GM10248 (cell line): ENCODE measurements at regions not wholly inside any gene's neighbourhood (a gene's known extent, or its start where the extent isn't known, plus 50 kb on each side); places are given as distances from the start of the nearest gene placed in this dataset.

Experiments used
- CTCF ChIA-PET: fragments of 300-600 bp; sonication (Branson Sonifier 250); formaldehyde crosslinking; extraction: SDS; loops from one replicate; lab custom pipeline; 2021; ENCODE audit warnings: antibody characterized with exemption; lab: Yijun Ruan, JAX
- POLR2A ChIA-PET: fragments of 350-650 bp; sonication (Branson Sonifier 250); formaldehyde crosslinking; extraction: SDS; loops from one replicate; lab custom pipeline; 2020; ENCODE audit warnings: antibody characterized with exemption; lab: Yijun Ruan, JAX
- DNase-seq: peaks from one replicate; pipeline ENCODE4 v3.0.0; 2012; ENCODE audit errors: extremely low spot score
- TF ChIP-seq, protein P1 (sequence below): IDR thresholded peaks from 2 replicates; pipeline ENCODE4 v1.5.1; 2012; ENCODE audit warnings: mild to moderate bottlenecking, low read depth; ENCODE audit errors: extremely low read depth, missing control alignments, control extremely low read depth

DNA sequence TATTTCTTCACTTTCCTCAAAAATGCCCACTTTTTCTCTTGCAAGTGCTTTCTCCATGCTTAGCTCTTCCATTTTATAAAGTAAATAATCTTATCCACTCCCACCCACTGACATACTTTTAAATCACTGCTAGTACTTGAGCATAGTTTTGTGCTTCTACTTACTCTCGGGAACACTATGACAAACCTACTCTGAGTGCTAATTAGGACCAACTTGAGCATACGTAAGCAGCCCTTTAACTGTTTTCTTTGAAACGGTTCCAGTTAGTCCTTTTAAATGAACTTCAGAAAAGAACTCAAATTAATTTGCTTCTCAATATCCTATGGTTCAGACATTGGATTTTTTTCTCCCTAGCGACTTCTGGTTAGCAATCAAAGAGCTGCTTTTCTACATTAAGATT is 280.0 kb upstream of the SOX2 start:
- ChIA-PET CTCF (interaction anchor here (0.7 to 2.1 kb wide), 2 partner anchors 9 to 12 kb away, joined by 3 to 6 read pairs; no protein-coding TSS in a partner anchor), POLR2A (no interaction called here)
- TF ChIP-seq, protein P1, sequence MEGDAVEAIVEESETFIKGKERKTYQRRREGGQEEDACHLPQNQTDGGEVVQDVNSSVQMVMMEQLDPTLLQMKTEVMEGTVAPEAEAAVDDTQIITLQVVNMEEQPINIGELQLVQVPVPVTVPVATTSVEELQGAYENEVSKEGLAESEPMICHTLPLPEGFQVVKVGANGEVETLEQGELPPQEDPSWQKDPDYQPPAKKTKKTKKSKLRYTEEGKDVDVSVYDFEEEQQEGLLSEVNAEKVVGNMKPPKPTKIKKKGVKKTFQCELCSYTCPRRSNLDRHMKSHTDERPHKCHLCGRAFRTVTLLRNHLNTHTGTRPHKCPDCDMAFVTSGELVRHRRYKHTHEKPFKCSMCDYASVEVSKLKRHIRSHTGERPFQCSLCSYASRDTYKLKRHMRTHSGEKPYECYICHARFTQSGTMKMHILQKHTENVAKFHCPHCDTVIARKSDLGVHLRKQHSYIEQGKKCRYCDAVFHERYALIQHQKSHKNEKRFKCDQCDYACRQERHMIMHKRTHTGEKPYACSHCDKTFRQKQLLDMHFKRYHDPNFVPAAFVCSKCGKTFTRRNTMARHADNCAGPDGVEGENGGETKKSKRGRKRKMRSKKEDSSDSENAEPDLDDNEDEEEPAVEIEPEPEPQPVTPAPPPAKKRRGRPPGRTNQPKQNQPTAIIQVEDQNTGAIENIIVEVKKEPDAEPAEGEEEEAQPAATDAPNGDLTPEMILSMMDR = no peak
- no peak for DNase-seq

- TF ChIP-seq, protein P1 = no peak
- CTCF ChIA-PET = interaction anchor here (0.9 kb wide), 1 partner anchor 12 kb away, joined by 3 read pairs; no protein-coding TSS in a partner anchor
- no peak for DNase-seq
- POLR2A ChIA-PET = no interaction called here
Observed at GRCh38 chr3:181425074-181425473, 286.7 kb upstream of the SOX2 start.

DNA sequence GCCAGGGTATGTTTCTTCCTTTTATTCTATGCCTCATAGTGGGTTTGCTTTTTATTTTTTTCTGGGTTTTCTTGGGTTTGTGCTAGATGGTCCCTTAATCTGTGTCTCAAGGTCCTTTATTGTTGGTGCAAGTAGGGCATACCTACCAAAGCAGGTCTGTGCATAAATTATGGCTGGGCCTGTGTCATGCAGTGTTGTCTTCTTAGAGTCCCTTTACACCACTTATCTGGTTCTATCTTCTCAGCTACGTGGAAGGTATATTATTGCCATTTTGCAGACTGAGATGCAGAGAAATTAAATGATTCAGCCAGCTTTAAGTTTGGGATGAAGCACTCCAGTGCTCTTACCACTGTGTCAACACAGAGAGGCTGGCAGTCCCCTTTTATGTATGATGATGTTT is 293.5 kb upstream of the SOX2 start:
- no peak for DNase-seq
- CTCF ChIA-PET = interaction anchor here (1.2 kb wide), 1 partner anchor 13 kb away, joined by 3 read pairs; no protein-coding TSS in a partner anchor
- POLR2A ChIA-PET = no interaction called here
- TF ChIP-seq, protein P1 = no peak

- ChIA-PET CTCF (interaction anchor here (1.2 kb wide), 1 partner anchor 13 kb away, joined by 3 read pairs; no protein-coding TSS in a partner anchor), POLR2A (no interaction called here)
- no peak for DNase-seq
- TF ChIP-seq, protein P1 = no peak
Observed at GRCh38 chr3:181417748-181418147, 294.0 kb upstream of the SOX2 start.

DNA sequence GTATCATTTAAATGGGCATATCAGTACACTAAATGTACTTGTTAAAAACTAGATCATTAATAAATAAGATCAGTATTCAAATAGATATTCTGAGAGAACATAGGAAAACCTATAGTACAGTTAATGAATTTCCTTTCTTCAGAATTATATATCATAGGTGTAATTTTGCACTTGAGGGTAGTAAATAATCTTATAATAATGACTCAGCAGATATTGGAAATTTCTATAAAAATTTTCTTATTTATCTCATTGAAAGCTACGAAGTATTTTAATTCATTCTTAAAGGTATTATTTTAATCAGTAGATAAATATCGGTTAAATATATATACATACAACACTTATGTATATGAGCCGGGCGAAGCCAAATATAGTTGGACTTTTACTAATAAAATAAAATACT is 300.9 kb upstream of the SOX2 start:
- CTCF ChIA-PET = interaction anchor here (0.8 to 1.9 kb wide), 2 partner anchors 11 to 15 kb away, joined by 3 to 4 read pairs; no protein-coding TSS in a partner anchor
- POLR2A ChIA-PET = no interaction called here
- DNase-seq = no peak
- TF ChIP-seq, protein P1 = no peak

DNA sequence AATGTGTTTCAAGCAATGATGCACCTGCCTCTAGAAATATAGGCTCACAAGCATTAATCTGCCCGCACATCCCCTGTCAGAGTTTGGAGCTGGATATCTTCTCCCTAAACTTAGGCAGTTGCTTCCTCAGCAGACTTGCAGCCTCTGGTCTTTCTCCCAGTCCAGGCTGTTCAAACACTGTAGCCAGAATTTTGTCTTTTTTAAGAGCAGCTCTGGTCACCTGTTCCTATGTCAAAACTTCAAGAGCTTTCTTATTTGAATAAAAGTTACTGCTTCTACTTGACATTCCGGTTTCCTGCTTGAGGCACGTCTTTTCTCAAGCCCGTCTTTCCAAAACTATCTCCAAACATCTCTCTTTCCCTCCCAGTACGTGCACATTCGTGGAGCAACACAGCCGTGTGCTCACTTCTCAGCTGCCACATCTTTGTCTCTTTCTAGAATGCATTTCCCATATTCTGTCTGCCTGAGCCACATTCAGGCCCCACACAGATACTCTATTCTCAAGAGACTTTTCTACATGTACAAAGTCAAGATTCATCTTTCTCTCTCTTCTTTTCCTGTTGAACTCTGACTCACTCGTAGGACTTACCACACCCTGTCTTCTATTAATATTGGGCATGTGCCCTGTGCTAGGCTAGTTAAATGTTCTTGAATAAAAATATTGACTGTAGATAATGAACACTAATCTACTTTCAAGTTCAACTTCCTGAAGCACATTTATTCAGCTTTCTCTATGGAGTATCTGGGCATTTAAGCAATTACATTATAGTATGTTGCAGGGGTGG is 307.7 kb upstream of the SOX2 start:
- no peak for DNase-seq
- CTCF ChIA-PET = interaction anchor here (1.5 kb wide), 1 partner anchor 14 kb away, joined by 3 read pairs; no protein-coding TSS in a partner anchor
- POLR2A ChIA-PET = no interaction called here
- TF ChIP-seq, protein P1 = no peak
